ENCODE measurements at regions not wholly inside any gene's neighbourhood (a gene's known extent, or its start where the extent isn't known, plus 50 kb on each side); places are given as distances from the start of the nearest gene placed in this dataset.

- TF ChIP-seq CTCF (IDR thresholded peaks at IDR 0.05; ENCODE audit: low read depth, low read length) (no peak), POLR2A (IDR thresholded peaks at IDR 0.05; ENCODE audit: extremely low read depth, insufficient read length) (no peak)
Observed at GRCh38 chr5:163635631-163636030, 130.2 kb downstream of the MAT2B start.

All from NB4 (cell line).